NOMO-1 (cell line): ENCODE measurements at regions not wholly inside any gene's neighbourhood (a gene's known extent, or its start where the extent isn't known, plus 50 kb on each side); places are given as distances from the start of the nearest gene placed in this dataset.
"Not testable (repeated sequence)": the region's sequence is repeated elsewhere in the genome, so short reads cannot be mapped to it uniquely, and the experiment has no call there.

Experiments
- DNase-seq, 2 experiments: peaks; one replicate each; lab custom pipeline; 2025; ENCODE audit not compliant: unreplicated experiment in 2 of 2; lab: John Stamatoyannopoulos, UW

GRCh38 chr5:101103874-101104273 is 200.8 kb upstream of the ST8SIA4 start:
- no peak for DNase-seq

- no peak for DNase-seq
Measured at GRCh38 chr5:101102506-101102905, 199.4 kb upstream of the ST8SIA4 start.

GRCh38 chr5:101091902-101092301 is 188.8 kb upstream of the ST8SIA4 start:
- no peak for DNase-seq

GRCh38 chr5:101084353-101084752 is 181.3 kb upstream of the ST8SIA4 start:
- DNase-seq: no peak

- no peak for DNase-seq
Measured at GRCh38 chr5:101080462-101081240, 177.6 kb upstream of the ST8SIA4 start.

- DNase-seq: no peak
Measured at GRCh38 chr5:101068298-101068697, 165.2 kb upstream of the ST8SIA4 start.

GRCh38 chr5:101067429-101067828 is 164.3 kb upstream of the ST8SIA4 start:
- no peak for DNase-seq

GRCh38 chr5:101062902-101063301 is 159.8 kb upstream of the ST8SIA4 start:
- no peak for DNase-seq

GRCh38 chr5:101047181-101047580 is 144.1 kb upstream of the ST8SIA4 start:
- no peak for DNase-seq

- DNase-seq: peak in 1 of 2 experiments; percentile 34
Measured at GRCh38 chr5:101045689-101046088, 142.6 kb upstream of the ST8SIA4 start.

GRCh38 chr5:101040002-101040401 is 136.9 kb upstream of the ST8SIA4 start:
- not testable (repeated sequence) for DNase-seq

- no peak for DNase-seq
Measured at GRCh38 chr5:101036778-101037177, 133.7 kb upstream of the ST8SIA4 start.

GRCh38 chr5:101035425-101035824 is 132.3 kb upstream of the ST8SIA4 start:
- DNase-seq: no peak

GRCh38 chr5:101024299-101024698 is 121.2 kb upstream of the ST8SIA4 start:
- no peak for DNase-seq

- peak; percentile 13 to 56 for DNase-seq
Measured at GRCh38 chr5:101018299-101018698, 115.2 kb upstream of the ST8SIA4 start.

- no peak for DNase-seq
Measured at GRCh38 chr5:101012880-101013279, 109.8 kb upstream of the ST8SIA4 start.

GRCh38 chr5:101009758-101010519 is 106.9 kb upstream of the ST8SIA4 start:
- peak; percentile 54 to 80 for DNase-seq

GRCh38 chr5:100992354-100992753 is 89.3 kb upstream of the ST8SIA4 start:
- DNase-seq: no peak

GRCh38 chr5:100983601-100984000 is 80.5 kb upstream of the ST8SIA4 start:
- DNase-seq: not testable (repeated sequence)

- DNase-seq: no peak
Measured at GRCh38 chr5:100974082-100974481, 71.0 kb upstream of the ST8SIA4 start.

- DNase-seq: no peak
Measured at GRCh38 chr5:100970646-100971255, 67.7 kb upstream of the ST8SIA4 start.

GRCh38 chr5:100965291-100965690 is 62.2 kb upstream of the ST8SIA4 start:
- DNase-seq: no peak
